NK-92 treated with Interleukin-12 subunit alpha and Interleukin-12 subunit beta, amount 100 ng/mL, for 24 hours (cell line): ENCODE measurements at regions not wholly inside any gene's neighbourhood (a gene's known extent, or its start where the extent isn't known, plus 50 kb on each side); places are given as distances from the start of the nearest gene placed in this dataset.
"Not testable (repeated sequence)": the region's sequence is repeated elsewhere in the genome, so short reads cannot be mapped to it uniquely, and the experiment has no call there.

ENCODE experiments used
- DNase-seq: peaks from one replicate; lab custom pipeline; 2025; lab: John Stamatoyannopoulos, UW

- DNase-seq = no peak
Observed at GRCh38 chr1:185404291-185404690, 87.2 kb upstream of the IVNS1ABP start.

GRCh38 chr1:185402930-185403329 is 85.9 kb upstream of the IVNS1ABP start:
- DNase-seq = no peak

GRCh38 chr1:185401019-185401418 is 84.0 kb upstream of the IVNS1ABP start:
- DNase-seq = no peak

GRCh38 chr1:185400052-185400451 is 83.0 kb upstream of the IVNS1ABP start:
- no peak for DNase-seq

GRCh38 chr1:185398599-185398998 is 81.6 kb upstream of the IVNS1ABP start:
- DNase-seq = no peak

- no peak for DNase-seq
Observed at GRCh38 chr1:185398022-185398421, 81.0 kb upstream of the IVNS1ABP start.

GRCh38 chr1:185397183-185397582 is 80.1 kb upstream of the IVNS1ABP start:
- DNase-seq = no peak

GRCh38 chr1:185396126-185396525 is 79.1 kb upstream of the IVNS1ABP start:
- no peak for DNase-seq

- DNase-seq = no peak
Observed at GRCh38 chr1:185393815-185394214, 76.8 kb upstream of the IVNS1ABP start.

GRCh38 chr1:185393205-185393604 is 76.2 kb upstream of the IVNS1ABP start:
- DNase-seq = no peak

GRCh38 chr1:185388815-185389214 is 71.8 kb upstream of the IVNS1ABP start:
- DNase-seq = no peak

GRCh38 chr1:185388346-185388745 is 71.3 kb upstream of the IVNS1ABP start:
- DNase-seq = no peak

- no peak for DNase-seq
Observed at GRCh38 chr1:185385991-185386390, 68.9 kb upstream of the IVNS1ABP start.

- DNase-seq = not testable (repeated sequence)
Observed at GRCh38 chr1:185383805-185384204, 66.8 kb upstream of the IVNS1ABP start.

- no peak for DNase-seq
Observed at GRCh38 chr1:185377831-185378230, 60.8 kb upstream of the IVNS1ABP start.

GRCh38 chr1:185376840-185377635 is 60.0 kb upstream of the IVNS1ABP start:
- no peak for DNase-seq

- no peak for DNase-seq
Observed at GRCh38 chr1:185376288-185376687, 59.2 kb upstream of the IVNS1ABP start.

- no peak for DNase-seq
Observed at GRCh38 chr1:185375583-185375982, 58.5 kb upstream of the IVNS1ABP start.

GRCh38 chr1:185373813-185374529 is 56.9 kb upstream of the IVNS1ABP start:
- DNase-seq = peak; percentile 44

GRCh38 chr1:185369786-185370185 is 52.7 kb upstream of the IVNS1ABP start:
- DNase-seq = no peak

GRCh38 chr1:185368913-185369491 is 52.0 kb upstream of the IVNS1ABP start:
- DNase-seq = no peak

GRCh38 chr1:185368313-185368855 is 51.3 kb upstream of the IVNS1ABP start:
- no peak for DNase-seq

- DNase-seq = no peak
Observed at GRCh38 chr1:185367218-185367617, 50.2 kb upstream of the IVNS1ABP start.
